A549 (cell line): ENCODE measurements at regions not wholly inside any gene's neighbourhood (a gene's known extent, or its start where the extent isn't known, plus 50 kb on each side); places are given as distances from the start of the nearest gene placed in this dataset.

ENCODE experiments used
- ATAC-seq, 2 experiments: fragments of 200-7000 bp in 1 of 2; fragments of >200 bp in 1 of 2; cut with Nextera tagmentation in 1 of 2; cut with Tn5 transposase in 1 of 2; 3 replicates each; pipeline versions ENCODE4 v1.8.0 to v1.9.1; 2018 to 2020; ENCODE audit warnings: mild to moderate bottlenecking in 1 of 2, moderate library complexity in 1 of 2
- CTCF ChIA-PET: fragments of 300-600 bp; sonication (Branson Sonifier 250); formaldehyde crosslinking; extraction: SDS; loops from one replicate; lab custom pipeline; 2021; ENCODE audit warnings: antibody characterized with exemption, inconsistent platforms; lab: Yijun Ruan, JAX
- POLR2A ChIA-PET: fragments of 350-600 bp; formaldehyde crosslinking; extraction: SDS; loops from one replicate; lab custom pipeline; 2021; ENCODE audit warnings: antibody characterized with exemption, inconsistent platforms; lab: Yijun Ruan, JAX
- DNase-seq, 2 experiments: peaks; one replicate each; pipeline versions ENCODE4 v3.0.0 to v3.0.0-alpha.2; 2011 to 2016; ENCODE audit warnings: low read depth in 1 of 2, low spot score in 1 of 2
- FAIRE-seq: peaks from 2 replicates; lab custom pipeline; 2011; peaks lifted over from hg19 to GRCh38; lab: Jason Lieb, UNC
- H3K27ac ChIP-seq, 2 experiments: fragments of >200 bp; sonication (Bioruptor Twin); formaldehyde crosslinking; 3 replicates each; pipeline ENCODE4 v1.5.1; 2016 to 2017
- H3K4me1 ChIP-seq: fragments of >200 bp; sonication (Bioruptor Twin); formaldehyde crosslinking; 3 replicates; pipeline ENCODE4 v1.6.1; 2016
- H3K4me2 ChIP-seq: fragments of >200 bp; sonication (Bioruptor Twin); formaldehyde crosslinking; 3 replicates; pipeline ENCODE4 v1.6.1; 2016
- H3K4me3 ChIP-seq: fragments of >200 bp; sonication (Bioruptor Twin); formaldehyde crosslinking; 3 replicates; pipeline ENCODE4 v1.5.1; 2016
- H3K9me3 ChIP-seq: fragments of >200 bp; sonication (Bioruptor Twin); formaldehyde crosslinking; 3 replicates; pipeline ENCODE4 v1.6.1; 2016
- BCL3 ChIP-seq: fragments of >200 bp; sonication (Bioruptor Twin); formaldehyde crosslinking; IDR thresholded peaks from 3 replicates; pipeline ENCODE4 v1.6.1; 2016
- CBX2 ChIP-seq: fragments of 200-600 bp; sonication (generic); IDR thresholded peaks from 2 replicates; pipeline ENCODE4 v1.6.1; 2016; ENCODE audit warnings: low read depth, mild to moderate bottlenecking, borderline replicate concordance
- CHD4 ChIP-seq: fragments of 200-600 bp; sonication (generic); IDR thresholded peaks from 2 replicates; pipeline ENCODE4 v1.6.1; 2016; ENCODE audit warnings: antibody characterized with exemption, mild to moderate bottlenecking, borderline replicate concordance
- CTCF ChIP-seq: fragments of >200 bp; sonication (Bioruptor Twin); formaldehyde crosslinking; IDR thresholded peaks from 3 replicates; pipeline ENCODE4 v1.5.1; 2016
- E2F6 ChIP-seq: IDR thresholded peaks from 2 replicates; pipeline ENCODE4 v1.6.1; 2012; ENCODE audit warnings: low read depth, borderline replicate concordance
- EHF ChIP-seq: fragments of 250-450 bp; sonication (Bioruptor Pico); IDR thresholded peaks from 2 replicates; pipeline ENCODE4 v1.5.0; 2020; ENCODE audit warnings: mild to moderate bottlenecking
- ELK1 ChIP-seq: fragments of 150-350 bp; IDR thresholded peaks from 2 replicates; pipeline ENCODE4 v1.6.1; 2014; ENCODE audit warnings: low read depth, mild to moderate bottlenecking, low read length
- EP300 ChIP-seq, 2 experiments: fragments of >200 bp; sonication (Bioruptor Twin); formaldehyde crosslinking; IDR thresholded peaks; 2 replicates in 1 of 2; 3 replicates in 1 of 2; pipeline ENCODE4 v1.6.1; 2016 to 2017
- ESRRA ChIP-seq: fragments of 150-350 bp; IDR thresholded peaks from 2 replicates; pipeline ENCODE4 v1.6.1; 2014; ENCODE audit warnings: mild to moderate bottlenecking, low read length, borderline replicate concordance
- HEYL ChIP-seq: fragments of 250-450 bp; sonication (Bioruptor Pico); IDR thresholded peaks from 2 replicates; pipeline ENCODE4 v1.8.0; 2021; ENCODE audit warnings: mild to moderate bottlenecking, moderate library complexity
- HMGXB4 ChIP-seq: fragments of 250-450 bp; sonication (Bioruptor Pico); IDR thresholded peaks from 2 replicates; pipeline ENCODE4 v1.5.0; 2021; ENCODE audit warnings: mild to moderate bottlenecking, moderate library complexity, borderline replicate concordance
- HOXB13 ChIP-seq: fragments of 250-450 bp; sonication (Bioruptor Pico); IDR thresholded peaks from 2 replicates; pipeline ENCODE4 v1.5.0; 2020; ENCODE audit warnings: low read depth, mild to moderate bottlenecking, moderate library complexity
- JUNB ChIP-seq: fragments of >200 bp; sonication (Bioruptor Twin); formaldehyde crosslinking; IDR thresholded peaks from 2 replicates; pipeline ENCODE4 v1.6.1; 2016
- MAFK ChIP-seq: fragments of 450-650 bp; IDR thresholded peaks from 2 replicates; pipeline ENCODE4 v1.6.1; 2014; ENCODE audit not compliant: partially characterized antibody
- MAX ChIP-seq: IDR thresholded peaks from 2 replicates; pipeline ENCODE4 v1.6.1; 2012
- MYC ChIP-seq: IDR thresholded peaks from 2 replicates; pipeline ENCODE4 v1.6.1; 2012; ENCODE audit warnings: mild to moderate bottlenecking, inconsistent platforms, low read length, improper control_type of control experiment, borderline replicate concordance
- PBX3 ChIP-seq: IDR thresholded peaks from 2 replicates; pipeline ENCODE4 v1.6.1; 2012
- POLR2AphosphoS2 ChIP-seq: conservative IDR thresholded peaks from 2 replicates; pipeline ENCODE4 v1.6.1; 2012; ENCODE audit warnings: low read length, improper control_type of control experiment, inconsistent platforms
- SMC3 ChIP-seq: fragments of >200 bp; sonication (Bioruptor Twin); formaldehyde crosslinking; IDR thresholded peaks from 3 replicates; pipeline ENCODE4 v1.6.1; 2018; ENCODE audit warnings: inconsistent platforms
- TFCP2L1 ChIP-seq: fragments of 250-450 bp; sonication (Bioruptor Pico); IDR thresholded peaks from 2 replicates; pipeline ENCODE4 v1.5.0; 2021; ENCODE audit warnings: mild to moderate bottlenecking
- USF2 ChIP-seq: fragments of 450-650 bp; IDR thresholded peaks from 2 replicates; pipeline ENCODE4 v1.6.1; 2014; ENCODE audit warnings: antibody characterized with exemption
- ZFP36 ChIP-seq: fragments of 450-650 bp; IDR thresholded peaks from 2 replicates; pipeline ENCODE4 v1.6.1; 2014; ENCODE audit warnings: borderline replicate concordance; ENCODE audit not compliant: partially characterized antibody
- WGBS: methylation state at CpG from one replicate; pipeline ENCODE4 v1.1.6; 2017; ENCODE audit errors: missing lambda C conversion rate; 5-methylcytosine and 5-hydroxymethylcytosine counted together

GRCh38 chr5:98578438-98578837, 195.0 kb upstream of the RGMB start:
- FAIRE-seq (no peak), ATAC-seq (no peak), DNase-seq (no peak)
- no peak for TF ChIP-seq USF2
- TF ChIP-seq PBX3 = no peak
- no peak for TF ChIP-seq HOXB13 (CRISPR knock-in tag)
- no peak for TF ChIP-seq BCL3
- peak; percentile 72 for TF ChIP-seq MAFK
- no peak for TF ChIP-seq HMGXB4
- no peak for TF ChIP-seq JUNB
- no peak overlapping the region for H3K4me3 ChIP-seq
- ChIA-PET POLR2A (no interaction called here), CTCF (no interaction called here)
- no peaks in the 10 kb centered on the region for H3K4me1 ChIP-seq
- WGBS = 3% methylated on average over 1 of the region's 1 CpG
- no peak overlapping the region for H3K4me2 ChIP-seq
- H3K27ac ChIP-seq = no peak overlapping the region
- H3K9me3 ChIP-seq = no peaks in the 10 kb centered on the region

- no peaks in the 10 kb centered on the region for H3K9me3 ChIP-seq
- H3K27ac ChIP-seq = no peak overlapping the region
- no peaks in the 10 kb centered on the region for H3K4me1 ChIP-seq
- ATAC-seq (no peak), DNase-seq (no peak), FAIRE-seq (no peak)
- CTCF ChIA-PET = interaction anchor here (0.7 kb wide), 1 partner anchor 1329 kb away, joined by 3 read pairs; no protein-coding TSS in a partner anchor
- WGBS = 3% methylated on average over 1 of the region's 1 CpG
- TF ChIP-seq MAX (no peak), PBX3 (no peak), MYC (no peak), POLR2AphosphoS2 (no peak), TFCP2L1 (CRISPR knock-in tag) (no peak), ESRRA (no peak), HEYL (no peak), CTCF (no peak), ELK1 (no peak), CBX2 (no peak), EHF (CRISPR knock-in tag) (no peak), SMC3 (no peak), EP300 (IDR thresholded peaks at IDR 0.05) (no peak), ZFP36 (no peak), E2F6 (no peak), CHD4 (no peak)
- H3K4me3 ChIP-seq = no peak overlapping the region
- H3K4me2 ChIP-seq = no peak overlapping the region
- POLR2A ChIA-PET = no interaction called here
Measured at GRCh38 chr5:98581112-98581997, 192.1 kb upstream of the RGMB start.
